HL-60 (cell line): ENCODE measurements at regions not wholly inside any gene's neighbourhood (a gene's known extent, or its start where the extent isn't known, plus 50 kb on each side); places are given as distances from the start of the nearest gene placed in this dataset.

ENCODE experiments used
- DNase-seq, 2 experiments: peaks; one replicate each; pipeline ENCODE4 v3.0.0-alpha.2; 2010 to 2020; ENCODE audit warnings: low read depth in 1 of 2, low spot score in 1 of 2
- H3K27ac ChIP-seq: fragments of 250-450 bp; sonication (Bioruptor Pico); replicated peaks from 2 replicates; pipeline ENCODE4 v1.5.1; 2020; ENCODE audit warnings: mild to moderate bottlenecking, moderate library complexity
- H3K27me3 ChIP-seq: fragments of 250-450 bp; sonication (Bioruptor Pico); 2 replicates; pipeline ENCODE4 v1.5.1; 2021; ENCODE audit warnings: mild to moderate bottlenecking, moderate library complexity; ENCODE audit not compliant: insufficient read depth, poor library complexity, severe bottlenecking
- H3K4me3 ChIP-seq: replicated peaks from 2 replicates; pipeline ENCODE4 v1.5.1; 2011; ENCODE audit warnings: mild to moderate bottlenecking, control low read depth, low read length; ENCODE audit not compliant: insufficient read depth
- CTCF ChIP-seq: IDR thresholded peaks from one replicate; pipeline ENCODE4 v1.5.1; 2011; ENCODE audit warnings: low read length, control low read depth, inconsistent platforms; ENCODE audit not compliant: insufficient read depth
- GABPA ChIP-seq: IDR thresholded peaks from 2 replicates; pipeline ENCODE4 v1.6.1; 2012; ENCODE audit warnings: low read depth
- POLR2AphosphoS5 ChIP-seq: IDR thresholded peaks from 2 replicates; pipeline ENCODE4 v1.6.1; 2012; ENCODE audit warnings: low read depth
- REST ChIP-seq: IDR thresholded peaks from 2 replicates; pipeline ENCODE4 v1.6.1; 2012; ENCODE audit warnings: low read depth; ENCODE audit not compliant: insufficient replicate concordance
- SPI1 ChIP-seq: IDR thresholded peaks from 2 replicates; pipeline ENCODE4 v1.6.1; 2012; ENCODE audit warnings: low read depth, mild to moderate bottlenecking, borderline replicate concordance

GRCh38 chrX:4909348-4909747 is 1195.9 kb upstream of the PRKX start:
- H3K4me3 ChIP-seq, result no peak overlapping the region
- H3K27ac ChIP-seq, result peak overlapping the region; percentile 68
- TF ChIP-seq SPI1, result peak; percentile 63
- no peak for TF ChIP-seq CTCF
- H3K27me3 ChIP-seq, result no peaks in the 10 kb centered on the region
- DNase-seq, result peak in 1 of 2 experiments; percentile 68

- no peaks in the 10 kb centered on the region for H3K27me3 ChIP-seq
- H3K4me3 ChIP-seq, result no peak overlapping the region
- peak; percentile 17; the same call in 1 of the 2 replicates for TF ChIP-seq SPI1
- no peak for TF ChIP-seq CTCF
- peak in 1 of 2 experiments; percentile 6 for DNase-seq
- no peak overlapping the region for H3K27ac ChIP-seq
Observed at GRCh38 chrX:4905576-4905975, 1192.1 kb upstream of the PRKX start.

- no peak overlapping the region for H3K4me3 ChIP-seq
- H3K27me3 ChIP-seq, result no peaks in the 10 kb centered on the region
- no peak for DNase-seq
- H3K27ac ChIP-seq, result no peak overlapping the region
- TF ChIP-seq GABPA, result no peak
- TF ChIP-seq SPI1, result no peak
- no peak for TF ChIP-seq POLR2AphosphoS5
- no peak for TF ChIP-seq CTCF
- TF ChIP-seq REST, result no peak
Observed at GRCh38 chrX:4881277-4881676, 1167.8 kb upstream of the PRKX start.

- Histone ChIP-seq H3K27me3 (no peaks in the 10 kb centered on the region), H3K4me3 (no peak overlapping the region), H3K27ac (no peak overlapping the region)
- TF ChIP-seq CTCF (no peak), SPI1 (no peak), POLR2AphosphoS5 (no peak), REST (no peak), GABPA (no peak)
- DNase-seq, result no peak
Observed at GRCh38 chrX:4878640-4879039, 1165.2 kb upstream of the PRKX start.
